ENCODE measurements at regions not wholly inside any gene's neighbourhood (a gene's known extent, or its start where the extent isn't known, plus 50 kb on each side); places are given as distances from the start of the nearest gene placed in this dataset.

DNA sequence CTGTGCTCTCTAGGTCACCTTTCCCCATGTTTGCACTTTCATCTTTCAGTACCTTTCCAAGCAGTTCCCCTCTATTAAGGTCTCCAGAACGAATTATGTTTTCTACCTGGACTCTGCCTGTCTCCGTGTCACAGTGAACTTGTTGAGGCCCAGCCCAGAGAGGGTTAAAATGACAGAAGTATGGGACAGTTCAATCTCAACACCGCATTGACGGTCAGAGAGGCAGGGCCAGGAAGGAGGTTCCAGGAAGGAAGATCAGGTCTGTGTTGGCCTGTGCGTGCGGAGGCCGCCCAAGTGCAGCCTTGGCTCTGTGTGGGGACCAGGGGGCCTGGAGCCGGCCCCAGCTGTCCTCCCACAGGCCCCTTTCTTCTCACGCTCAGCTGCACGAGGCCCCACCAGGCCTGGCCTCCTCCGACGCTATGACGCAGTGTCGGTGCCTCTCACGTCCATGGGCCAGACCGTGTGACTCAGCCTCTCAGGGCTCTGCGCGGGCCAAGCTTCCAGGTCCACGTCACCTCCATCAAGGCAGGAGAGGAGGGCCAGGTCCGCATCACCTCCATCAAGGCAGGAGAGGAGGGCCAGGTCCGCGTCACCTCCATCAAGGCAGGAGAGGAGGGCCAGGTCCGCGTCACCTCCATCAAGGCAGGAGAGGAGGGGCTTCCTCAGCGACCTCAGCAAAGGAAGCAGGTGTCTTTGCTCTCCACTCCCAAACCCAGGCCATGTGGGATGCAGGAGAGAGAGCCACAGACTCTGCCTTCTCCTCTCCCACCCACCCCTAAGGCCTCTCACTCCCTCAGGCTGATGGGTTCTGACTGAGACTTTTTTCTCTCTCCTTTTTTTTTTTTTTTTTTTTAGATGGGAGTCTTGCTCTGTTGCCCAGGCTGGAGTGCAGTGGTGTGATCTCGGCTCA, 83.1 kb downstream of the CPN2 start:
- DNase-seq: no peak

DNA sequence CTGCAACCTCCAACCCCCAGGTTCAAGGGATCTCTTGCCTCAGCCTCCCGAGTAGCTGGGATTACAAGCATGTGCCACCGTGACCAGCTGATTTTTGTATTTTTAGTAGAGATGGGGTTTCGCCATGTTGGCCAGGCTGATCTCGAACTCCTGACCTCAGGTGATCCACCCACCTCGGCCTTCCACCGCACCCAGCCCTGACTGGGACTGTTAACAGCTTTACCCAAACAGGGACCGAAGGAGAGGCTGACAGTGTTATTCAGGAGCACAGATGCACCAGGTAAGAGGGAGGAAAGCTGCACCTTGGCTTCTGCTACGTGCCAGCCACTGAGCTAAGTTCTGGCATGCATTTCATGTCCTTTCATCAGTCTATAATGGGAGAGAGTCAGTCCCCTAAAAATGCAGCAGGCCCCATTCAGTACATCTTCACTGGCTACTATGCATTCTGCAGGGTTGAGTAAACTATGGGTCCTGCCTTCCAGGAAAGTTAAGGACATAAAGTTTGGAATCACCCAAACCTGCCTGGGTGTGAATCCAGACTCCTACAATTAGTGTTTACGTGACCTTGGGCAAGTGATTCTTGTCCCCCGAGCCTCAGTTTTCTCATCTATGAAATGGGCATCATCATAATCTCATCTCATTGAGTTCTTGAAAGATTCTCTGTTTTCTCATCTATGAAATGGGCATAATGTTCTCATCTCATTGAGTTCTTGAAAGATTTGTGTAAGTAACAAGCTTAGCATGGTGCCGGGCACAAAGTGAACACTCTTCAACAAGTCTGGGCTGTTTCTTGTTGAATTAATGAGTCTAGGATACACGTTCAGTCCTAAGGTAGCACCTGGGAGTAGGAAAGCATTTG, 82.2 kb downstream of the CPN2 start:
- no peak for DNase-seq

GRCh38 chr3:194269610-194270145, 81.5 kb downstream of the CPN2 start:
- DNase-seq: no peak

DNA sequence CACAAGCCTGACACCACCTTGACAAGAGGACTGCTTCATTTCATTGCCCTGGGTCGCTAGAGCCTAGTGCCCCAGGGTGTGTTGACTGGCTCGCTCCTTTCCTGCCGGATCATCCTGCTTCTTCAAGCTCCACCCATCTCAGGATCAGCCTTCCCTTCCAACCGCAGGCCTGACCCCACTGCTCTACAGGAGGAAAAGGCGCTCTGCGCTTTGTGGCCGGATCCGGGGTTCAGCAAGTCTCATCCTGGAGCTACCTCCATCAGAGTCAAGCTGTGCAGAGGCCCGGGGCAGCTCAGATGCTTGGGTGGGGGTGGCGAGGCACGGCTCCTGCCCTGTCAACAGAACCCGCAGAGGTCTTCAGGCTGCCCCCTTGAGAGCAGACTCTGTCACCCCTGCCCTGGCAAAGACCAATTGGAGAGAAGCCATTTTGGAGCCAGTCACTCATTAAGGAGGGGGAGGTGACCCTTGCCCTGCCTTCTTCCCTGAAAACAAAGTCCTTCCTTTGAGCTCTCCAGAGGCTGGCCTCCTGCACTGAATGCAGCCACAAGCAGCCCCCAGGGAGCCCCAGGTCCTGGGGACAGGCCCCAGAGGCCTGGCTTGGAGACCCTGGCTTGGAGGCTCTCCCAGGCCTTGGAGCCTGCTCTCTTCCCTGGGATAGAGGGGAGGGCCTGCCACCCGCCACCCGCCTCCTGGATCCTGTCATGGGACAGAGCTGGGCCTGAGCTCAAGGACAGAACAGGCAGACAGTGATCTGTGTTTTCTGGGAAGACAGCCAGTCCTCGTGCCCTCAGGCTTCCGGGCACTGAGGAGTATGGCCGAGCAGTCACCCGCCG, 80.3 kb downstream of the CPN2 start:
- DNase-seq: no peak

- DNase-seq: no peak
These were observed 79.6 kb downstream of the CPN2 start for GRCh38 chr3:194271460-194272035.

GRCh38 chr3:194272221-194272620, 78.9 kb downstream of the CPN2 start:
- DNase-seq: no peak

GRCh38 chr3:194272861-194273742, 78.0 kb downstream of the CPN2 start:
- no peak for DNase-seq

DNA sequence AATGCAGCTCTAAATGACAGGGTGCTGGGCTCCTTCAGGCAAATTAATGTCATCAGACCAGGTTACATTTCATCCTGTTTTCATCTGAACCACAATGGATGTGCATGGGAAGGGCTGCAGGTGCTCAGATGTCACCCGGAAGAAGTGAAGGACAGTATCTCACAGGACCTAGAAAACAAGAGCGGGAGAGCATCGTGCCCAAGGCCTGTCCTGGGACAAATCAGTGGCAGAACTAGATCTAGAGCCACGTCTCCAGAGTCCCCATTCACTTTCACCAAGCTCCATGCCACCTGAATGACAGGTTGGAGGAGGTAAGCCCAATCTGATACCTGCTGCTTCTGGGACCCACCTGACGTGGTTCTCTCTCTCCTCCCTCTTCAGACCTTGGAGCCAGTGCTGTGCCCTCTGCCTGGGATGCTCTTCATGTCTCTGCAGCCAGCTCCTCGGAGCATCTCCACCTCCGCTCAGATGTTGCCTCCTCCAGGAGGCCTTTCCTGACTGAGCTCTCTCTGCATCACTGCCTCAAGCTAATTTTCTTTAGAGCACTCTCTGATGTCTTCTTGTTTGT, 77.3 kb downstream of the CPN2 start:
- no peak for DNase-seq

GRCh38 chr3:194274424-194275085, 76.6 kb downstream of the CPN2 start:
- DNase-seq: no peak

- DNase-seq: no peak
These were observed 75.8 kb downstream of the CPN2 start for GRCh38 chr3:194275291-194275690.

GRCh38 chr3:194275721-194276120, 75.4 kb downstream of the CPN2 start:
- DNase-seq: no peak

DNA sequence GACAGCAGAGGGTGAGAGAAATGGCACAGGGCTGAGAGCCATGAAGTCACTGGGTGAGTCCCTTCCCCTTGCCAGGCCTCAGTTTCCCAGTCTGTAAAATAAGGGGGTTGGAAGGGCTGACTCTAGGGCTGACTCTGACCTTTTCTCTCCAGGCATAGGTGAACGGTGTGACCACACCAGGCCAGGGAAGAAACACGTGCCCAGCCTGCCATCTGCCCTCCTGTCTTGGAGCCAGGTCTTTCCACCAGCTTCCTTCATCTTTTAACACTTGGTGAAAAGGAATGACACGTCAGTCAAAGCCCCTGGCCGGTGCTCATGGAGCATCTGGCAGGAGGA, 74.4 kb downstream of the CPN2 start:
- DNase-seq: no peak

GRCh38 chr3:194277104-194277785, 73.9 kb downstream of the CPN2 start:
- no peak for DNase-seq

DNA sequence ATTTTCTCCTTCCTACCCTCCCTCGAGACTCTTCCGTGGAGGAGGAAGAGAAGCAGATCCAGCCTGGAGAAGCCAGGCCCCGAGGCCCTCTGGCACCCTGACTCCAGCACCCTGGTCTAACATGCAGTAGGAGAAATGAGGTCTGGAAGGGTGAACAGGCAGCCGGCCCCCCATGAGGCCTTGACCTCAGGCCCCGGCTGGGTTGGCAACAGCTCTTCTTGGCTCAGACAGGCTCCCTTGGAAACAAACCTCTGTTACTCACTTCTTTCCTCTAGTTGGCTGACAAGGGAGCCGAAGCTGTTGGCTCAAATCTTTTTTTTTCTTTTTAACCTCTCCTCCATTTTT, 73.4 kb downstream of the CPN2 start:
- DNase-seq: no peak

DNA sequence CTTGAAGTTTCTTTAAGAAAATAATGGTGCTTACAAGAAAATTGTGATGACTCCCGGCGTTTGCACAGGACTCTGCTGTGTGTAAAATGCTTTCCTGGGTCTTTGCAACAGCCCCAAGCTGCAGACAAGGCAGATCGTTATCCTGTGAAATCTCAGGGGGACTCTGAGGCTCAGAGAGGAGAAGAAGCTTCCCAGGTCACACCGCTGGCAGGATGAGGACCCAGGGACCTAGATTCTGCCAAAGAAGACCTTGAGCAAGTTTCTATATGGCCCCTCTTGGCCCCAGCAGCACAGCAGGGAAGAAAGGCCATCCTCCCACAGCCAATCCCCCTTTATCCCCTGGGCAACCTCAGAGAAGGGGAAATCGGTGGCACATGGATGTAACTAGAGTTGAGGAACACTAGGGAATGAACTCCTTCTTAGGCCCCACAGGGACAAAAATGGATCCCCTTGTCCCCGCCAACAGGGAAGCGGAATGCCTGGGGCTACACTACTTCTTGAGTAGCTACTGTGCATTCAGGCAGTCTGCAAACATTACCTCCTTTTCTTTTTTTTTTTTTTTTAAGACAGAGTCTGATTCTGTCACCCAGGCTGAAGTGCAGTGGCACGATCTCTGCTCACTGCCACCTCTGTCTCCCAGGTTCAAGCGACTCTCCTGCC, 72.8 kb downstream of the CPN2 start:
- no peak for DNase-seq

DNA sequence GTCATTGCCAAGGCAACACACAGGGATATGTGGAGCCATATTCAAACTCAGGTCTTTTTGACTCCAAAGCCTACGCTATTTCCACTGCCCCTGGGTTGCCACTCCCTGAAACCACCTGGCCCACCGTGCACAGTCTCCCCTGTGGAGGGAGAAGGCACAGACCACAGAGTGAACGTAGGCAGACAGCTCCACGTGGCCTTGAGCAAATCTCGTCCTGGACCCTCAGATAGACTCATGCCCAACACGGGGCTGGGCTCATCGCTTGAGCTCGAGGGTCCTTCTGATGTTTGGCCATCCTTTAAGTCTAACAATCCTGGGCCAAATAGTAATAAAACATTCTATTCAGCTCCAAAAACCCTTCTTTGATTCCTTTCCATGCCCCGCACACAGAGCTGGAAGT, 72.0 kb downstream of the CPN2 start:
- DNase-seq: no peak

GRCh38 chr3:194279701-194280360, 71.3 kb downstream of the CPN2 start:
- DNase-seq: no peak

DNA sequence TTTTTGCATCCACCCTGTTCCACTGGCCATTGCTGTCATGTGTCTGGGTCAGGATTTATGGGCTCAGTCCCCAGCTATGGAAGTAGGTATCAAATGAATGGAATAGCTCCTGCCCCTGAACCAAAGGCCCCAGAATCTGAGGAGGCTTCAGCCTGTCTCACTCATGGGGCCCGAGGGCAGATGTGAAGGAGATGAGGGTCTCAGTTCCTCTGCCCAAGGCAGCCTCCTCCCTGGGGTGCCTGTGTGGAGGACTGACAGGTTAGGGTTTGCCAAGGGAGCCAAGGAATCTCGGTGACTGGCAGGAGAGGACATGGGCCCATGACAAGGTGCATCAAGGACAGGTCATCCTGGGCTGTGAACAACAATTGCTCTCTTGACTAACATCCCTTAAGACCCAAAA, 70.4 kb downstream of the CPN2 start:
- no peak for DNase-seq

- DNase-seq: no peak
These were observed 69.8 kb downstream of the CPN2 start for GRCh38 chr3:194281306-194281705.

Measured in activated naive CD4-positive, alpha-beta T cell treated with anti-CD3 and anti-CD28 coated beads, Interleukin-2, amount 50 U/mL, for 16 hours (primary cell).